ENCODE measurements at regions not wholly inside any gene's neighbourhood (a gene's known extent, or its start where the extent isn't known, plus 50 kb on each side); places are given as distances from the start of the nearest gene placed in this dataset.
"Not testable (repeated sequence)": the region's sequence is repeated elsewhere in the genome, so short reads cannot be mapped to it uniquely, and the experiment has no call there.

DNA sequence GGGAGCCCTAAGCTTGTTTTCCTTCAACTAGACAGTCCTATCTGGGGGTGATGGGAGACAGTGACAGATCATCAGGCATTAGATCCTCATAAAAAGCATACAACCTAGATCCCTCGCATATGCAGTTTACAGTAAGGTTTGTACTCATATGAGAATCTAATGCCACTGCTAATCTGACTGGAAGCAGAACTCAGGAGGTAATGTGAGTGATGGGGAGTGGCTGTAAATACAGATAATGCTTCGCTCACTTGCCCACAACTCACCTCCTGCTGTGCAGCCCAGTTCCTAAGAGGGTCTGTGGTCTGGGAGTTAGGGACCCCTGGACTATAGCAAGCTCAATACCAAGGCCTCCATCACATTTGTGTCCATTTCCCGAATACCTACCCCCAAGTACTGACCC, 260.5 kb downstream of the CDK5RAP2 start:
- Histone ChIP-seq H3K4me2 (ENCODE audit: low read length) (no peak overlapping the region), H3K4me1 (ENCODE audit: control insufficient read depth, insufficient read depth, low read length) (no peaks in the 10 kb centered on the region), H3K36me3 (ENCODE audit: insufficient read depth, low read length) (no peaks in the 10 kb centered on the region), H3K27me3 (ENCODE audit: control insufficient read depth, insufficient read depth, low read length) (peaks cover 15% of the 10 kb centered on the region), H3K9ac (ENCODE audit: low read depth, low read length) (no peak overlapping the region), H3K9me3 (replicated peaks; ENCODE audit: low read length) (no peaks in the 10 kb centered on the region), H3K4me3 (ENCODE audit: low read length) (no peak overlapping the region)

DNA sequence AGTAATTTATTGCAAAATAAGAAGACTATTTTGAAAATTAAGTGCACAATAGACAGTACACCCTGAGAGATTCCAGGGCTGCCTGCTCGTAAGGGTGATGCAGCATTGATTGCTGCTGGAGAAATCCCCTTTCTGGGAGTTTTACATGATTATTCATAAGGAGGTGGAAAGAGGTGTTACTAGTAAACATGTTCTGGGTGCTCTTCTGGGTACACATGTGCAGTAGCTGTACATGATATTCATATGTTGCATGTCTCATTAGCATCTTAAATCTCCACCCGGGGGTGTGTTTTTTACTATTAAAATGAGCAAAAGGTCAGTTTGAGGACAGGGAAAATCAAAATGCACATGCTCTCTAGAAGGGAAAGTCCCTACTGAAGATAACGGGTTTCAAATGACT, 264.8 kb downstream of the CDK5RAP2 start:
- Histone ChIP-seq H3K4me3 (ENCODE audit: low read length) (no peak overlapping the region), H3K27me3 (ENCODE audit: control insufficient read depth, insufficient read depth, low read length) (peaks cover 2% of the 10 kb centered on the region), H3K9me3 (replicated peaks; ENCODE audit: low read length) (no peaks in the 10 kb centered on the region), H3K9ac (ENCODE audit: low read depth, low read length) (no peak overlapping the region), H3K4me2 (ENCODE audit: low read length) (no peak overlapping the region), H3K36me3 (ENCODE audit: insufficient read depth, low read length) (no peaks in the 10 kb centered on the region), H3K4me1 (ENCODE audit: control insufficient read depth, insufficient read depth, low read length) (peaks cover 7% of the 10 kb centered on the region)

DNA sequence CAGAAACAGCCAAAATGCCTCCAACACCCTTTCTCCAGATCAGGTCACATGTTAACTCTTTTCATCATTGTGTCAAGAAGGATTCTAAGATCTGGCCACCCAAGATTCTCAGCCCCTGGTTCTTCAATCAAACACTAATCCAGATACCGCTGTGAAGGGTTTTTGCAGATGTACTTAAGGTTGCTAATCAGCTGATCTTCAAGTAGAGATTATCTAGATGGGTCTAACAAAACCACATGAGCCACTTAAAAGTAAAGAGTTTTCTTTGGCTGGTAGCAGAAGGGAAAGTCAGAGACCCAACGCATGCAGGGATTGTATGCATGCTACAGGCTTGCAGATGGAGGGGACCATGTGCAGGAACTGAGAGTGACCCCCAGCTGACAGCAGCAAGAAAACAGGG, 267.9 kb downstream of the CDK5RAP2 start:
- H3K9ac ChIP-seq (ENCODE audit: low read depth, low read length): no peak overlapping the region
- no peaks in the 10 kb centered on the region for H3K36me3 ChIP-seq (ENCODE audit: insufficient read depth, low read length)
- H3K9me3 ChIP-seq (replicated peaks; ENCODE audit: low read length): no peaks in the 10 kb centered on the region
- H3K4me2 ChIP-seq (ENCODE audit: low read length): no peak overlapping the region
- no peak overlapping the region for H3K4me3 ChIP-seq (ENCODE audit: low read length)
- H3K27me3 ChIP-seq (ENCODE audit: control insufficient read depth, insufficient read depth, low read length): peaks cover 6% of the 10 kb centered on the region
- peaks cover 7% of the 10 kb centered on the region for H3K4me1 ChIP-seq (ENCODE audit: control insufficient read depth, insufficient read depth, low read length)

DNA sequence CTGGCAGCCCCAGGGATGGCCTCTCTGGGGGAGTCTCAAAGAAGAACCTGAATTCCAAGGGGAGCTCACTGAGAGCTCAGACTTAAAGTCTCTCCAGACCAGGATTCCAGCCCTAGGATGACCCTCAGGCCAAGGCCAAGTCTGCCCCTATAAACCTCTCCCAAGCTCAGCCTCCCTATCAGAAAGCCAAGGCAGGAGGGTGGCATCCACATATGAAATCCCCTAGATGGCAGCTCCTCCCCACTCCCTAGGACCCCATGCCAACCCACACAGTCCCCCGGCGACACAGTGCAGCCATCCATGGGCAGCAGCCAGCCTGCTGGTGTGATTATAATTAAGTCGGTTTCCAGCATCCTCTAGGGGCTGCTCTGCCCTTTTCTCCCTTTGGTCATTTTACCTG, 269.9 kb downstream of the CDK5RAP2 start:
- Histone ChIP-seq H3K9me3 (replicated peaks; ENCODE audit: low read length) (no peaks in the 10 kb centered on the region), H3K36me3 (ENCODE audit: insufficient read depth, low read length) (no peaks in the 10 kb centered on the region), H3K4me1 (ENCODE audit: control insufficient read depth, insufficient read depth, low read length) (peaks cover 7% of the 10 kb centered on the region), H3K9ac (ENCODE audit: low read depth, low read length) (no peak overlapping the region), H3K4me2 (ENCODE audit: low read length) (no peak overlapping the region), H3K27me3 (ENCODE audit: control insufficient read depth, insufficient read depth, low read length) (peaks cover 6% of the 10 kb centered on the region), H3K4me3 (ENCODE audit: low read length) (no peak overlapping the region)

DNA sequence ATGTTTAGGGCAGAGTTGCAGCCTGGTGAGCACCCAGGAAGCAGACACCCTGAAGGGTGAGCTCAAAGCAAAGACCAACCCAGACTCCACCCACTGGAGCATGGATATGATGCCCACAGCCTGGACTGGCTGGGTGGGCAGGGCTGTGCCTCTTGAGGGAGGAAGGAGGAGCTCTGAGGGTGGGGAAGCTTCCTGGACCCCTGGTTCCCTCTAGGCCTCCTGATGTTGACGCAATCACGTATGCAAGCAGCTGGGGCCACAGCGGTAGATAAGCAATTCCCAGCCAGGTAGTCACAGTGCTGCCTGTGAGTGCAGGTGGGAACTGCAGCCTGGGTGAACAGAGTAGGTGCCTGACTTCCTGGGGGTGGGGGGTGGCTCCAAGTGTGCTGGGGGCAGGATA, 271.5 kb downstream of the CDK5RAP2 start:
- no peaks in the 10 kb centered on the region for H3K9me3 ChIP-seq (replicated peaks; ENCODE audit: low read length)
- no peak overlapping the region for H3K4me3 ChIP-seq (ENCODE audit: low read length)
- no peak overlapping the region for H3K4me2 ChIP-seq (ENCODE audit: low read length)
- peaks cover 6% of the 10 kb centered on the region for H3K27me3 ChIP-seq (ENCODE audit: control insufficient read depth, insufficient read depth, low read length)
- H3K4me1 ChIP-seq (ENCODE audit: control insufficient read depth, insufficient read depth, low read length): peaks cover 7% of the 10 kb centered on the region
- H3K9ac ChIP-seq (ENCODE audit: low read depth, low read length): no peak overlapping the region
- no peaks in the 10 kb centered on the region for H3K36me3 ChIP-seq (ENCODE audit: insufficient read depth, low read length)

DNA sequence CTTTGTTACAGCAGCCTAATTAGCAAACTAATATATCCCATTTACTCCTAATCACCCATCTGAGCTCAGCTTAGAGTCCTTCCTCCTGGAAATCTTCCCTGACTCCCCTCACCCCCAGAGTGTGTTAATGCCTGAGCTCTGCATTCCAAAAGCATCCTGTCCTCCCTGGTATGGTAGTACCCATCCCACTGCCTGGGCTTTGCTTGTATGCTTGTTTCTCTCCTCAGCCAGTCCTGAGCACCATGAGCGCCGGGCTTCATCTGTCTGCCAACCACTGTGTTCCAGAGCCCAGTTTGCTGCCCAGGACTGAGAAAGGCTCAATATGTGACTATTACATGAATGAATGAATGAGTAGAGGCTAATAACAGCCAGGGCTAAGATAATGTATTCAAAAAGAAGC, 272.4 kb downstream of the CDK5RAP2 start:
- Histone ChIP-seq H3K9me3 (replicated peaks; ENCODE audit: low read length) (no peaks in the 10 kb centered on the region), H3K4me1 (ENCODE audit: control insufficient read depth, insufficient read depth, low read length) (peaks cover 7% of the 10 kb centered on the region), H3K4me2 (ENCODE audit: low read length) (no peak overlapping the region), H3K27me3 (ENCODE audit: control insufficient read depth, insufficient read depth, low read length) (peaks cover 10% of the 10 kb centered on the region), H3K4me3 (ENCODE audit: low read length) (no peak overlapping the region), H3K9ac (ENCODE audit: low read depth, low read length) (no peak overlapping the region), H3K36me3 (ENCODE audit: insufficient read depth, low read length) (no peaks in the 10 kb centered on the region)

DNA sequence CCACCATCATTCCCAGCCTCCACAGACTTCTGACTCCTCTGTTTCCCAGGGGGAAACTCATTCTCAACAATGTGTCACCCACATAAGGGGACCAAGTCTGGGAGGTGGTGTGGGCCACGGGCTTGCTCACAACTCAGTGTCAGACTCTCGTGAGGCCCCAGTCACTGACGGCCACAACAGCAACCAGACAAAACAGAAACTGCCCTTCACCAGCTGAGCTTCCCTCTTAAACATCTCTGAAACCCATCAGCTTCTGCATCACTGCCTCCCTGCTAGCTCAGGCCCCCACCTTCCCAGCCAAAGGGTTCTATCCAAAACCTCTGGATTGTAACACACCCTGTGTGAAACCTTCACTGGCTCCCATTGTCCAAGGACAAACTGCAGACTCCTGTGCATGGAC, 273.4 kb downstream of the CDK5RAP2 start:
- H3K36me3 ChIP-seq (ENCODE audit: insufficient read depth, low read length): no peaks in the 10 kb centered on the region
- peaks cover 7% of the 10 kb centered on the region for H3K4me1 ChIP-seq (ENCODE audit: control insufficient read depth, insufficient read depth, low read length)
- H3K9me3 ChIP-seq (replicated peaks; ENCODE audit: low read length): no peaks in the 10 kb centered on the region
- no peak overlapping the region for H3K9ac ChIP-seq (ENCODE audit: low read depth, low read length)
- no peak overlapping the region for H3K4me2 ChIP-seq (ENCODE audit: low read length)
- no peak overlapping the region for H3K4me3 ChIP-seq (ENCODE audit: low read length)
- H3K27me3 ChIP-seq (ENCODE audit: control insufficient read depth, insufficient read depth, low read length): peaks cover 10% of the 10 kb centered on the region

DNA sequence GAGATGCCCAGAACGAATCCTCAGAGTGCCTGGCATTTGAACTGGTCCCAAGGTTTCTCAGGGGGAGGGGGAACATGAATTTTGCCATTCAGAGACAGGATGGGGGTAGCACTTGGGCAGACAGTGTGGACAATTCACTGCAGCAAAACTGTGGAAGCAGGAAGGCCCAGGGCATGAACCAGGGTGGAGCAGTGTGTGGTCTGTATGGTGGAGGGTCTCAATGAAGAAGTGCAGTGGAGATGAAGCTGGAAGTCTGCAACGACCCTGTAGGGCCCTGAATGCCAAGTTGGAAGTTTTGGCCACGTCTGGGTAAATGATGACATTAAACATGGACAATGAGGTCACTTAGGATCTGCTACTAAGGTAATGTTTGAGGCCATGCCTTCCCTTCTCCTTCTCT, 273.9 kb downstream of the CDK5RAP2 start:
- Histone ChIP-seq H3K9me3 (replicated peaks; ENCODE audit: low read length) (no peaks in the 10 kb centered on the region), H3K4me3 (ENCODE audit: low read length) (no peak overlapping the region), H3K4me1 (ENCODE audit: control insufficient read depth, insufficient read depth, low read length) (peaks cover 7% of the 10 kb centered on the region), H3K27me3 (ENCODE audit: control insufficient read depth, insufficient read depth, low read length) (peaks cover 10% of the 10 kb centered on the region), H3K36me3 (ENCODE audit: insufficient read depth, low read length) (no peaks in the 10 kb centered on the region), H3K4me2 (ENCODE audit: low read length) (no peak overlapping the region), H3K9ac (ENCODE audit: low read depth, low read length) (no peak overlapping the region)

DNA sequence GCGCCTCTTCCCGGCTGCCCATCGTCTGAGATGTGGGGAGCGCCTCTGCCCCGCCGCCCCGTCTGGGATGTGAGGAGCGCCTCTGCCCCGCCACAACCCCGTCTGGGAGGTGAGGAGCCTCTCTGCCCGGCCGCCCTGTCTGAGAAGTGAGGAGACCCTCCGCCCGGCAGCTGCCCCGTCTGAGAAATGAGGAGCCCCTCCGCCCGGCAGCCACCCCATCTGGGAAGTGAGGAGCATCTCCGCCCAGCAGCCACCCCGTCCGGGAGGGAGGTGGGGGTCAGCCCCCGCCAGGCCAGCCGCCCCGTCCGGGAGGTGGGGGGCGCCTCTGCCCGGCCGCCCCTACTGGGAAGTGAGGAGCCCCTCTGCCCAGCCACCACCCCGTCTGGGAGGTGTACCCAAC, 275.1 kb downstream of the CDK5RAP2 start:
- not testable (repeated sequence) for H3K4me3 ChIP-seq (ENCODE audit: low read length); H3K36me3 ChIP-seq (ENCODE audit: insufficient read depth, low read length); H3K4me2 ChIP-seq (ENCODE audit: low read length); H3K4me1 ChIP-seq (ENCODE audit: control insufficient read depth, insufficient read depth, low read length); H3K9me3 ChIP-seq (replicated peaks; ENCODE audit: low read length); H3K9ac ChIP-seq (ENCODE audit: low read depth, low read length); H3K27me3 ChIP-seq (ENCODE audit: control insufficient read depth, insufficient read depth, low read length)

DNA sequence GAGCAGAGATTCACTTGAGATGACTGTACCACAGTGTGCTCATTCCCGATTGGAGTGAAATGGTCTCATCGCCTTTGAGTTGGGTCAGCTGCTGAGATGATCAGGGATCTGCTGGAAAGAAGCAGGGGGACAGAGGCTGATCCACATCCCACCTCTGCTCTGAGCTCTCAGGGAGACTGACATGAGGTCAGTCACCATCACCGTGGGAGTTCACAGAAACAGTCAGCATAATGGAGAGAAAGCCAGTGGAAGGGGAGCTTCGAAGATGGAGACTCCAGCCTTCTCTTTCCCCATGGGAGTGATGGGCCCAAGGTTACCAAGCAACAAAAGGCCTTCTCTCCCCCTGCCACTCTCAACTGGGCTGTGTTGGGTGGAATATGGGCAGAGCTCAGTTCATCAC, 276.4 kb downstream of the CDK5RAP2 start:
- H3K4me2 ChIP-seq (ENCODE audit: low read length): no peak overlapping the region
- no peak overlapping the region for H3K9ac ChIP-seq (ENCODE audit: low read depth, low read length)
- H3K27me3 ChIP-seq (ENCODE audit: control insufficient read depth, insufficient read depth, low read length): peaks cover 10% of the 10 kb centered on the region
- no peaks in the 10 kb centered on the region for H3K9me3 ChIP-seq (replicated peaks; ENCODE audit: low read length)
- no peaks in the 10 kb centered on the region for H3K4me1 ChIP-seq (ENCODE audit: control insufficient read depth, insufficient read depth, low read length)
- no peak overlapping the region for H3K4me3 ChIP-seq (ENCODE audit: low read length)
- no peaks in the 10 kb centered on the region for H3K36me3 ChIP-seq (ENCODE audit: insufficient read depth, low read length)

DNA sequence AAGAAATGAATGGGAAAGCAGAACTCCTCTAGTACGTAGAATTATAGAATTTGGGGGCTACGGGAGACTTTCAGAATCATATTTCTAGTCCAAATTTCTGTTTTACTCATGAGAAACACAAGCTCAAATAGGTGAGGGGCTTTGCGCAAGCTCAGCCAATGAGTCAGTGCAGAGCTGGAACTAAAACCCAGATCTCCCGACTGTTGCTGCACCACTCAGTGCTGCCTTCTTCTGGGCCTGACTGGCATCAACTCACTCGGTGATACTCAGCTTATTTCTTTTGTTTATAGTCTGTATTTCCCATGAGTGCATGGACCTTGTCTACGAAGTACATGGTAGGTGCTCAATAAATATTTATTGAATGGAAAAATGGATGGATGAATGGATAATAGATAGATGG, 280.2 kb downstream of the CDK5RAP2 start:
- no peak overlapping the region for H3K9ac ChIP-seq (ENCODE audit: low read depth, low read length)
- H3K36me3 ChIP-seq (ENCODE audit: insufficient read depth, low read length): no peaks in the 10 kb centered on the region
- H3K27me3 ChIP-seq (ENCODE audit: control insufficient read depth, insufficient read depth, low read length): peaks cover 14% of the 10 kb centered on the region
- no peak overlapping the region for H3K4me2 ChIP-seq (ENCODE audit: low read length)
- no peaks in the 10 kb centered on the region for H3K4me1 ChIP-seq (ENCODE audit: control insufficient read depth, insufficient read depth, low read length)
- no peaks in the 10 kb centered on the region for H3K9me3 ChIP-seq (replicated peaks; ENCODE audit: low read length)
- no peak overlapping the region for H3K4me3 ChIP-seq (ENCODE audit: low read length)

DNA sequence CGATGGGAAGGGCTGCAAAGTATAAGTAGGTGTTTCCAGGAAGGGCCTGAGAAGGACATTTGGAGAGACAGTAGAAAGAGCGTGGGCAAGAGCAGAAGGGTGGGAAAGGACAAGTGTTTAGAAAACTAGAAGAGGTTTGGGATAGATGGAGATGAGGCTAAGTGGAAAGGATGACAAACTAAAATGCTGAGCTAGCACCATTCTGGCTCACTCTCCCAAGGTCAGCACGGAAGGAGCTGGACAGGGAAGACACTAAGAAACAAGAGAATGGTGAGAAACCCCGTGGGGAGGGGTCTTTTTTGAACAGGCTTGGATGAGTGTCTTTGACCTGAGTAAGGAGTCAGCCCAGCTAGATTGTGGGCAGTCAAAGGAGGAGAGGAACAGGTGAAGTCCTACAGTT, 286.0 kb downstream of the CDK5RAP2 start:
- no peaks in the 10 kb centered on the region for H3K36me3 ChIP-seq (ENCODE audit: insufficient read depth, low read length)
- no peak overlapping the region for H3K4me3 ChIP-seq (ENCODE audit: low read length)
- peaks cover 5% of the 10 kb centered on the region for H3K4me1 ChIP-seq (ENCODE audit: control insufficient read depth, insufficient read depth, low read length)

More for the DNA sequence above, 286.0 kb downstream of the CDK5RAP2 start:
- no peaks in the 10 kb centered on the region for H3K9me3 ChIP-seq (replicated peaks; ENCODE audit: low read length)
- no peak overlapping the region for H3K4me2 ChIP-seq (ENCODE audit: low read length)
- H3K27me3 ChIP-seq (ENCODE audit: control insufficient read depth, insufficient read depth, low read length): peaks cover 14% of the 10 kb centered on the region
- H3K9ac ChIP-seq (ENCODE audit: low read depth, low read length): no peak overlapping the region

Measured in skeletal muscle satellite cell (primary cell).